ENCODE measurements at regions not wholly inside any gene's neighbourhood (a gene's known extent, or its start where the extent isn't known, plus 50 kb on each side); places are given as distances from the start of the nearest gene placed in this dataset.
"Not testable (repeated sequence)": the region's sequence is repeated elsewhere in the genome, so short reads cannot be mapped to it uniquely, and the experiment has no call there.

DNA sequence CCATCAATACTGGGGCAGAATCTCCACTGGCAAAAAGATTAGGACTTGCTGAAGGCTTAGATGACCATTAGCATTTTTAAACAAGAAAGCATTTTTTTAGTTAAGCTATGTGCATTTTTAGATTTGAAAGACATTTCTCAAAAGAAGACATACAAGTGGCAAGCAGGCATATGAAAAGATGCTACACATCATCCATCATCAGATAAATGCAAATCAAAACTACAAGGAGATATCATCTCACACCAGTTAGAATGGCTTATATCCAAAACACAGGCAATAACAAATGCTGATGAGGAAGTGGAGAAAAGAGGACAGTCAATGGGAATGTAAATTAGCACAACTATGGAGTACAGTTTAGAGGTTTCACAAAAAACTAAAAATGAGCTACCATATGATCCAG lies 195.6 kb upstream of the TNC start:
- H3K36me3 ChIP-seq (ENCODE audit: control insufficient read depth, insufficient read depth, low read length, severe bottlenecking): no peaks in the 10 kb centered on the region
- peaks cover 4% of the 10 kb centered on the region for H3K9me3 ChIP-seq (ENCODE audit: control insufficient read depth, low read length)
- no peak for DNase-seq (ENCODE audit: low read depth)
- H3K4me1 ChIP-seq (ENCODE audit: control insufficient read depth, insufficient read depth, low read length): no peaks in the 10 kb centered on the region
- H3K27me3 ChIP-seq (replicated peaks; ENCODE audit: control insufficient read depth, insufficient read depth, low read length): no peaks in the 10 kb centered on the region
- no peak overlapping the region for H3K9ac ChIP-seq (ENCODE audit: low read length)
- H3K4me3 ChIP-seq (ENCODE audit: low read length): no peak overlapping the region

GRCh38 chr9:115326461-115326860 lies 208.5 kb upstream of the TNC start:
- Histone ChIP-seq H3K4me3 (ENCODE audit: low read length) (no peak overlapping the region), H3K27me3 (replicated peaks; ENCODE audit: control insufficient read depth, insufficient read depth, low read length) (no peaks in the 10 kb centered on the region), H3K4me1 (ENCODE audit: control insufficient read depth, insufficient read depth, low read length) (peaks cover 27% of the 10 kb centered on the region), H3K9ac (ENCODE audit: low read length) (no peak overlapping the region), H3K9me3 (ENCODE audit: control insufficient read depth, low read length) (no peaks in the 10 kb centered on the region), H3K36me3 (ENCODE audit: control insufficient read depth, insufficient read depth, low read length, severe bottlenecking) (no peaks in the 10 kb centered on the region)
- no peak for DNase-seq (ENCODE audit: low read depth)

DNA sequence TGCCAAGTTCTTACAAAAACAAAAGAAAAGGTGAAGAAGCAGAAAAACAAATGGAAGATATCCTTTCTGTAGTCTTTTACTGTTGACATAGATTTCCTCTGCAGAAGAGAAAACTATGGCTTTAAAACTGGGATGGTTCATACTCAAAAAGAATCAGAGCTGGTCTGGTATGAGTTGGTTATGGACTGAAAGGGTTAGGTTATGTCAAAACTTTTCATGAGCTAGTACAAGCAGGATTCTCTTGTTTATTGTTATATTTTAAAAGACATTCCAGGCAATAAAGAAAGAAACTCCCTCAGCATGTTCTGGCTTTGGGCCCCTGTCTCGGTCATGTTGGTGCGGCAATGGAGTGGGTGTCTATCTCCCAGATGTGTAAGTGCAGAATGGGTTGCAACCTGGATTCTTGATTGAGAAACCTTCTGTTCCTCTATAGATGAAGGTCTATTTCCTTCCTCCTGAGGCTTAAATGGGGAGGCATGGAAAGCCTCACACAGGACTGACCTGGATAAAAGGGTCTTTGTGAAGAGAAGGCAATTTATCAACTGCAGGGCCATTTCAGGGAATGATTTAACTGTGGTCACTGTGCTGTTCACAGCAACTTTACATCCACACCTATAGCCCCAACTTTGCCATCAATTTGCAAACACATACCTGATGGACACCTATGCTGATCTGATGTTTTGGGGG lies 209.6 kb upstream of the TNC start:
- H3K4me3 ChIP-seq (ENCODE audit: low read length): no peak overlapping the region
- no peaks in the 10 kb centered on the region for H3K36me3 ChIP-seq (ENCODE audit: control insufficient read depth, insufficient read depth, low read length, severe bottlenecking)
- H3K4me1 ChIP-seq (ENCODE audit: control insufficient read depth, insufficient read depth, low read length): peaks cover 27% of the 10 kb centered on the region
- H3K9ac ChIP-seq (ENCODE audit: low read length): peak overlapping the region; percentile 75
- no peaks in the 10 kb centered on the region for H3K27me3 ChIP-seq (replicated peaks; ENCODE audit: control insufficient read depth, insufficient read depth, low read length)
- peak; percentile 46 for DNase-seq (ENCODE audit: low read depth)
- no peaks in the 10 kb centered on the region for H3K9me3 ChIP-seq (ENCODE audit: control insufficient read depth, low read length)

GRCh38 chr9:115328228-115328627 lies 210.3 kb upstream of the TNC start:
- peaks cover 27% of the 10 kb centered on the region for H3K4me1 ChIP-seq (ENCODE audit: control insufficient read depth, insufficient read depth, low read length)
- peak overlapping the region; percentile 75 for H3K9ac ChIP-seq (ENCODE audit: low read length)
- H3K27me3 ChIP-seq (replicated peaks; ENCODE audit: control insufficient read depth, insufficient read depth, low read length): no peaks in the 10 kb centered on the region
- peak; percentile 77 for DNase-seq (ENCODE audit: low read depth)
- H3K4me3 ChIP-seq (ENCODE audit: low read length): no peak overlapping the region
- no peaks in the 10 kb centered on the region for H3K36me3 ChIP-seq (ENCODE audit: control insufficient read depth, insufficient read depth, low read length, severe bottlenecking)
- H3K9me3 ChIP-seq (ENCODE audit: control insufficient read depth, low read length): no peaks in the 10 kb centered on the region

DNA sequence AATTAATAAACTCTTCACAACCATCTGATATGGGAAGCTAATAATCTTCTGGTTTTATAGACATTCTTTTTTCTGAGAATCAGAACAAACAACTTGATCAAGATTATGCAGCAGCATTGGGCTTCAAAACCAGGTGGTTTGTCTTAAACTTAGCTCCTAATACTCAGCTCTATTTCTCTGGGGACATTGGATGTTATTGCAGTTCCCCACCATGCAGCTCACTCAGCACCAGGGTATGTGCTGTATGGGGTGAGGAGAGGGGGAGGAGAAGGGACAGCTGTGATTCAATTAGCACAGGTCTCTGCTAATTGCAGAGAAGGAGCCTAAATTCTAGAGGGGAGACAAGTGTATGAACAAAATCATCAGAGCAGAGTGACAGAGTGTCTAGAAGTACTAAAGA lies 210.7 kb upstream of the TNC start:
- Histone ChIP-seq H3K4me1 (ENCODE audit: control insufficient read depth, insufficient read depth, low read length) (peaks cover 27% of the 10 kb centered on the region), H3K9ac (ENCODE audit: low read length) (peak overlapping the region; percentile 58), H3K9me3 (ENCODE audit: control insufficient read depth, low read length) (no peaks in the 10 kb centered on the region), H3K4me3 (ENCODE audit: low read length) (peak overlapping the region; percentile 24), H3K27me3 (replicated peaks; ENCODE audit: control insufficient read depth, insufficient read depth, low read length) (no peaks in the 10 kb centered on the region), H3K36me3 (ENCODE audit: control insufficient read depth, insufficient read depth, low read length, severe bottlenecking) (no peaks in the 10 kb centered on the region)
- DNase-seq (ENCODE audit: low read depth): no peak

DNA sequence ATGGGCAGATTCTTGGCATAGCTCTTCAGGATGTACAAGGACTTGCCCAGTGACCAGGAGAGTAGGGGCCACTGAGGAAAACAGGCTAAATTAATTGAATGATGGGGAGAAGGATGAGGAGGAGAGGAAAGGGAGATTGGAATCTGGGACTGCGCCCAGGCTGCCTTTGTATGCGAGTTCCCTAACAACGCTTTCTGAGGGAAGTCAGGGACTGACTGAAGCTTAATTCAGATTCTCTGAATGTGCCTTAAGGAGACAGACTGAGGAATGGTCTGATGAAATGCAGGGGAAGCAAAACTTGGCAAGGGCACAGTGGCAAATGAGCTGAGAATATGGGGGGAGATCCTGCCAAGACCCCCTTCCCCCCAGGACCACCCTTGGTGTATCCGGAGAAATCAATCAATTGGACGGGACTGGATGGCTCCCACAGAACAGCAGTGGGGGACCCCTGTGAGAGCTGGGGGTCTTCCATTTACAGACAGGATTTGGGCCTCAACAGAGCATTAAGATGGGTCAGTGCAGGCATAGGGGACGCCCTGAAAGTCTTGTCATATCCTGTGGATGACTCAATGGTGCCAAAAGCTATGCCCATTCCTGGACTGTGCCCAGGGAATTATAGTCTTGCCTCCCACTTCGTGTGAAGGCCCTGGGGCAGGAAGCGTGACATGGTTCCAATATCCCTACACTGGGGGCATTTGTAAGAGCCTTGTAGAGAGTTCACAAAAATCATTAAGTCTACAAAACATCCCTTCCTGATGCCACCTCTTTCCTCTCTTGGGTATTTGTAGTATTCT lies 215.5 kb upstream of the TNC start:
- Histone ChIP-seq H3K9me3 (ENCODE audit: control insufficient read depth, low read length) (peaks cover 14% of the 10 kb centered on the region), H3K27me3 (replicated peaks; ENCODE audit: control insufficient read depth, insufficient read depth, low read length) (no peaks in the 10 kb centered on the region), H3K36me3 (ENCODE audit: control insufficient read depth, insufficient read depth, low read length, severe bottlenecking) (no peaks in the 10 kb centered on the region), H3K4me3 (ENCODE audit: low read length) (no peak overlapping the region), H3K4me1 (ENCODE audit: control insufficient read depth, insufficient read depth, low read length) (peaks cover 7% of the 10 kb centered on the region), H3K9ac (ENCODE audit: low read length) (no peak overlapping the region)
- DNase-seq (ENCODE audit: low read depth): no peak

- DNase-seq (ENCODE audit: low read depth): no peak
- Histone ChIP-seq H3K9me3 (ENCODE audit: control insufficient read depth, low read length) (peaks cover 14% of the 10 kb centered on the region), H3K9ac (ENCODE audit: low read length) (no peak overlapping the region), H3K4me1 (ENCODE audit: control insufficient read depth, insufficient read depth, low read length) (no peaks in the 10 kb centered on the region), H3K36me3 (ENCODE audit: control insufficient read depth, insufficient read depth, low read length, severe bottlenecking) (no peaks in the 10 kb centered on the region), H3K4me3 (ENCODE audit: low read length) (no peak overlapping the region), H3K27me3 (replicated peaks; ENCODE audit: control insufficient read depth, insufficient read depth, low read length) (no peaks in the 10 kb centered on the region)
These were observed 217.5 kb upstream of the TNC start for GRCh38 chr9:115335439-115335838.

- Histone ChIP-seq H3K27me3 (replicated peaks; ENCODE audit: control insufficient read depth, insufficient read depth, low read length) (no peaks in the 10 kb centered on the region), H3K9ac (ENCODE audit: low read length) (peak overlapping the region; percentile 17), H3K36me3 (ENCODE audit: control insufficient read depth, insufficient read depth, low read length, severe bottlenecking) (no peaks in the 10 kb centered on the region), H3K9me3 (ENCODE audit: control insufficient read depth, low read length) (peaks cover 14% of the 10 kb centered on the region), H3K4me3 (ENCODE audit: low read length) (no peak overlapping the region), H3K4me1 (ENCODE audit: control insufficient read depth, insufficient read depth, low read length) (peaks cover 13% of the 10 kb centered on the region)
- no peak for DNase-seq (ENCODE audit: low read depth)
These were observed 222.4 kb upstream of the TNC start for GRCh38 chr9:115340314-115340713.

GRCh38 chr9:115341426-115341825 lies 223.5 kb upstream of the TNC start:
- peaks cover 3% of the 10 kb centered on the region for H3K9me3 ChIP-seq (ENCODE audit: control insufficient read depth, low read length)
- DNase-seq (ENCODE audit: low read depth): peak; percentile 64
- no peaks in the 10 kb centered on the region for H3K36me3 ChIP-seq (ENCODE audit: control insufficient read depth, insufficient read depth, low read length, severe bottlenecking)
- peaks cover 13% of the 10 kb centered on the region for H3K4me1 ChIP-seq (ENCODE audit: control insufficient read depth, insufficient read depth, low read length)
- H3K9ac ChIP-seq (ENCODE audit: low read length): peak overlapping the region; percentile 67
- H3K4me3 ChIP-seq (ENCODE audit: low read length): no peak overlapping the region
- H3K27me3 ChIP-seq (replicated peaks; ENCODE audit: control insufficient read depth, insufficient read depth, low read length): no peaks in the 10 kb centered on the region

DNA sequence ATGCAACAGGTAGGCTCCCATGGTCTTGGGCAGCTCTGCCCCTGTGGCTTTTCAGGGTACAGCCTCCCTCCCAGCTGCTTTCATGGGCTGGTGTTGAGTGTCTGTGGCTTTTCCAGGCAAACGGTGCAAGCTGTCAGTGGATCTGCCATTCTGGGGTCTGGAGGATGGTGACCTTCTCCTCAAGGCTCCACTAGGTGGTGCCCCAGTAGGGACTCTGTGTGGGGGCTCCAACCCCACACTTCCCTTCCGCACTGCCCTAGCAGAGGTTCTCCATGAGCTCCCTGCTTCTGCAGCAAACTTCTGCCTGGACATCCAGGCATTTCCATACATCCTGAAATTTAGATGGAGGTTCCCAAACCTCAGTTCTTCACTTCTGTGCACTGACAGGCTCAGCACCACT lies 229.8 kb upstream of the TNC start:
- H3K9me3 ChIP-seq (ENCODE audit: control insufficient read depth, low read length); DNase-seq (ENCODE audit: low read depth); H3K4me3 ChIP-seq (ENCODE audit: low read length); H3K27me3 ChIP-seq (replicated peaks; ENCODE audit: control insufficient read depth, insufficient read depth, low read length); H3K36me3 ChIP-seq (ENCODE audit: control insufficient read depth, insufficient read depth, low read length, severe bottlenecking); H3K9ac ChIP-seq (ENCODE audit: low read length): not testable (repeated sequence)
- peaks cover 24% of the 10 kb centered on the region for H3K4me1 ChIP-seq (ENCODE audit: control insufficient read depth, insufficient read depth, low read length)

DNA sequence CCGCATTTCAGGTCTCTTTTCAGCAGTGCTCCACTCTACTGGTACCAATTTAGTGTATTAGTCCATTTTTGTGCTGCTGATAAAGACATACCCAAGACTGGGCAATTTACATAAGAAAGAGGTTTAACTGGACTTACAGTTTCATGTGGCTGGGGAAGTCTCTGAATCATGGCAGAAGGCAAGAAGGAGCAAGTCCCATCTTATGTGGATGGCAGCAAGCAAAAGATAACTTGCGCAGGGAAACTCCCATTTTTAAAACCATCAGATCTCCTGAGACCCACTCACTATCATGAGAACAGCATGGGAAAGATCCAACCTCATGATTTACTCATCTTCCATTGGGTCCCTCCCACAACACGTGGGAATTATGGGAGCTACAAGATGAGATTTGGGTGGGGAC lies 231.0 kb upstream of the TNC start:
- H3K27me3 ChIP-seq (replicated peaks; ENCODE audit: control insufficient read depth, insufficient read depth, low read length); H3K4me3 ChIP-seq (ENCODE audit: low read length); DNase-seq (ENCODE audit: low read depth); H3K9me3 ChIP-seq (ENCODE audit: control insufficient read depth, low read length); H3K9ac ChIP-seq (ENCODE audit: low read length); H3K36me3 ChIP-seq (ENCODE audit: control insufficient read depth, insufficient read depth, low read length, severe bottlenecking): not testable (repeated sequence)
- H3K4me1 ChIP-seq (ENCODE audit: control insufficient read depth, insufficient read depth, low read length): peaks cover 21% of the 10 kb centered on the region
